HG02943 (cell line): ENCODE measurements at regions not wholly inside any gene's neighbourhood (a gene's known extent, or its start where the extent isn't known, plus 50 kb on each side); places are given as distances from the start of the nearest gene placed in this dataset.
"Not testable (repeated sequence)": the region's sequence is repeated elsewhere in the genome, so short reads cannot be mapped to it uniquely, and the experiment has no call there.

Experiments
- ATAC-seq: cut with Tn5 transposase; IDR thresholded peaks from one replicate; pipeline ENCODE4 v1.9.1; 2021; ENCODE audit warnings: mild to moderate bottlenecking, low read depth, moderate library complexity; ENCODE audit not compliant: unreplicated experiment

DNA sequence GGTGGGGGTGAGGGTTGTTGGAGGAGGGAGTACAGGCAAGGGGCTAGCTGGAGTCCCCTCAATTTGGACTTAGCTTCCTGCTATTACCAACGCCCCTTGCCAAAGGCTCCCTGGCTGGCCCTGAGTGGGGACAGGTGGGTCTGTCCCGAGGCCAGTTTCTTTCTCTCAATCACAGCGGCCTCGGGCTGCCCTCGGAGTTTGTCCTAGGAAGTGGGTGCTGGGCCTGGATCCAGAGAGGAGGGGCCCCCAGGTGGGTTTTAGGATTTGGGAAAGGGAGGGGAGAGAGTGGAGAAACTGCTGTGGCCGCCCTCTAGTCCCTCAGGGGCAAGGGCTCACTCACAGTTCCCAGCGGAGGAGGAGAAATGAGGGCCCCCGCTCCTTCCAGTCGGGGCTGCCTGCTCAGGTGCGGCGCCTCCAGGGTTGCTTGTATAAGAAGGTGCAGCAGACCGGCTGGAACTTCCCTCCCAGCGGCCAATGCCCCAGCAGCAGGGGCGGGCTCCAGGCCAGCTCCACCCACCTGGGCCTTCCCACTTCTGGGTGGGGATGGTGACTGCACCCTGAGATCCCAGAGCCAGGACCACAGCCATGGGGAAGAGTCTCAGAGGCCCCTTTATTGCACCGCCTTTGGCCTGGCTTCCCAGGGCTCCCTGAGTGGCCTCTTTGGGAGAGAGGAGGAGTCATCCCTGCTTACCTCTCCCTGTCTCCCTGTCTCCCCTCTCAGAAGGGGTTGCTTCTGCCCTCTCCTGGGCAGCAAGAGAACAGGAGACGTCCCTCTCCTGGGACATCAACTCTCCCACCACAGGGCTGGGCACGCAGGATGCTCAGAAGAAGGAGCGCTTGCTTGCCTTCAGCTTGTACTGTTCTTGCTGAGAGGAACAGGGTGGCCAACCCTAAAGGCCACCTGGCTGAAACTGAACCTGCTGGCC, 112.0 kb upstream of the SMURF2 start:
- ATAC-seq = no peak

DNA sequence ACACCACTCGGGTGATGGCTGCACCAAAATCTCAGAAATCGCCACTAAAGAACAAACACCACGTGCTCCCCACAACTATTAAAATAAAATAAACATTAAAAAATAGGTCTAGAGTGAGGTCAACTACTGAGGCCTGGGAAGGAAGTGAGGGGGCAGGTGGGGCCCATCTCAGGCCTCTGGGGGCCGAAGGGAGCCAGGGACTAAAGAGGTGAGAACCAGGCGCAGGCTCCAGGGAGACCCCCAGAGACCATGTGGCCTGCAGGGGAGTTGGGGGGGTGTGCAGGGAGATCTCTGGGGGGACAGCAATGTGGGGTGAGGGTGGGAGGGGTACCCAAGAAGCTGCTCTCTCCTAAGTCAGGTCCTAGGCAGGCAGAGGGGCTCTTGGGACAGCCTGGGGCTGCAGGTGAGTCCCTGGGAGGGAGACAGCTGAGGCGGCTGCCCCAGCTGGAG, 111.3 kb upstream of the SMURF2 start:
- no peak for ATAC-seq

DNA sequence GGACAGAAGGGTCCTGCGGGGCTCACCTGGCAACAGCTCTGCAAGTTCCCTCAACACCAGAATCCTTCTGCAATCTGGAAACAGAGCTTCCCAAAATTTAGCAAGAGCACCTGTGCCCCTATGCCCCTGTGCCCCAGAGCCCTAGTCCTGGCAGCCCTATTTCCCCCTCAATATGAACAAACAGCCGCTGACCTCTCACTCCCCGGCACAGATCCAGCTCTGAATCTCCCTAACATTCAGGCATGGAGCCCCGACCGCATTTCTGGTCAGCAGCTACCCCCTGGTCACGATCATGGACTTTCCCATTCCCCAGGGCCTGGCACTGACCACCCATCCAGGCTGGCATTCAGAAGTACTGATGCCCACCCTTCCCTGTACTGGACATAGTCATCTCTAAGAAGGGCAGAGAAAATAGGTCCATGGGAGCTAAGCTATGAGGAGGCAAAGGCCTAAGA, 110.8 kb upstream of the SMURF2 start:
- no peak for ATAC-seq

DNA sequence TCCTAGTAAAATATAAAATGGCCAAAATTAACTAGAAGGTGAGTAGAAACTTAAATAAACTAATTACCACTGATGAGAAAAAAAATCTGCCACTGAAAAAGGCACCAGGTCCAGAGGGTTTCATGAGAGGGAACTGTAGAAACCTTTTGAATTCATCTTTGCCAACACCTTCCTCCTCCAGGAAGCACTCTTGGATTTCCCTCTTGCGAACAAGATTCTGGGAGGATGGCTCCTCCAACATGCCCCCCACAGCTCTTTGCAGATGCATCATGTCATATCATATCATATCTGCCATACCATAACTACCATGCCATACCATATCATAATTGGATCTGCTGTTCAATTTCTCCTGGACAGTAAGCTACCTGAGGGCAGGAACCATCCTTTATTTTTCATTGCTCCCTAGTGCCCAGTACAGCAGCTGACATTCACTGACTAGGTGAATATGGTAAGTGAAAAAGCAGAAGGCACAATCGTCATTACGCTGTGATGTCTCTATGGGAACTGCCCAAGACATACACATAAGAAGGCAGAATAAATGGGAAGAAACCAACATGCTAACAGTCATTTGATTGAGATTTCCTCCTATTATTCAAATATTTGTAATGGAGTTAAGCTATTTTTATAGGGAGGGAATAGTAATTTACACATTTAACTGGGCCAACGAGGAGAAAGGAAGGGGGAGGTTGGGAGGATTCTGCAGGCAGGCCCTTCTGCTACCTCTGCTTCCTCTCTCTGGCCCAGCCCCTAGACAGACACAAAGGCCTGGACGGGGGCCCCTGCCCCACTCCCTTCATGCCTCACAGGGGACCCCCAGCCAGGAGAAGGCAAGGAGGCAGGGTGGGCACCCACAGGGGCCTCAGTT, 110.1 kb upstream of the SMURF2 start:
- ATAC-seq = no peak

DNA sequence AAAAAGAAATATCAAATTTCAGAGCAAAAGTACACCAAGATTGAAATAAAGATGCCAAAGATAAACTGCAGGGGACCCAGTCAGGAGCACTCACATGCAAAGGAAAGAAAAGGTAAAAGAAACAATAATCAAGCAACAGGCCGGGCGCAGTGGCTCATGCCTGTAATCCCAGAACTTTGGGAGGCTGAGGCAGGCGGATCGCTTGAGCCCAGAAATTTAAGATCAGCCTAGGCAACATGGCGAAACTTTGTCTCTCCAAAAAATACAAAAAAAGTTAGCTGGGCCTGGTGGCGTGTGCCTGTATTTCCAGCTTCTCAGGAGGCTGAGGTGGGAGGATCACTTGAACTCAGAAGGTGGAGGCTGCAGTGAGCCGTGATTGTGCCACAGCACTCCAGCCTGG, 107.6 kb upstream of the SMURF2 start:
- no peak for ATAC-seq

DNA sequence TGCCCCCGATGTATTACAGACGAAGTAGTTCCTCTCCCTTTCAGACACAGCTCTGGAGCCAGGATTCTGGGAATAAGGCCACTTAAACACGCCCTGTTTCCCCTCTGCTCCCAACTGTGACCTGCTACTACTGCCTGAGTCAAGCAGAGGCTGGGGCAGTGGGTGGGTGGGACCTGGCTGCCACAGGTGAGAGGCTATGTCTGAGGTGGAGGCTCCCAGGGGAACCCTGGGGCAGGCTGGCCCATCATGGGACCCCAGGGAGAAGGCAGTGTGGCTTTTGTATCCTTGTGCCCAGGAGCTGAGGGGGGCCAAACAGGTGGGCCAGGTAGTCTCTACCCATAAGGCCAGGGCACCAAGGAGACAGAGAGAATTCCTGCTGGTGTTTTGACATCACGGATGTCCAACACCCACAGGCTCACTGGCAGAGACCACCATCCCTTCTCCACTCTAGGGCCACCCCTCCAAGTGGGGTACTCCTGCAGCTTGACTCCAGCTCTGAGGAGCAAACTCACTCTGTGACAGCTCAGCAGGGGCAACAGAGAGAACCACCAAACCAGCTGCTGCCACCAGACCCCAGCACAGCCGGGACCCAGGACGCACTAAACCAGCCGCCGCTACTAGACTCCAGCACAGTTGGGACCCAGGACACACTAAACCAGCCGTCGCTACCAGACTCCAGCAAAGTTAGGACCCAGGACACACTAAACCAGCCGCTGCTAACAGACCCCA, 105.3 kb upstream of the SMURF2 start:
- no peak for ATAC-seq

DNA sequence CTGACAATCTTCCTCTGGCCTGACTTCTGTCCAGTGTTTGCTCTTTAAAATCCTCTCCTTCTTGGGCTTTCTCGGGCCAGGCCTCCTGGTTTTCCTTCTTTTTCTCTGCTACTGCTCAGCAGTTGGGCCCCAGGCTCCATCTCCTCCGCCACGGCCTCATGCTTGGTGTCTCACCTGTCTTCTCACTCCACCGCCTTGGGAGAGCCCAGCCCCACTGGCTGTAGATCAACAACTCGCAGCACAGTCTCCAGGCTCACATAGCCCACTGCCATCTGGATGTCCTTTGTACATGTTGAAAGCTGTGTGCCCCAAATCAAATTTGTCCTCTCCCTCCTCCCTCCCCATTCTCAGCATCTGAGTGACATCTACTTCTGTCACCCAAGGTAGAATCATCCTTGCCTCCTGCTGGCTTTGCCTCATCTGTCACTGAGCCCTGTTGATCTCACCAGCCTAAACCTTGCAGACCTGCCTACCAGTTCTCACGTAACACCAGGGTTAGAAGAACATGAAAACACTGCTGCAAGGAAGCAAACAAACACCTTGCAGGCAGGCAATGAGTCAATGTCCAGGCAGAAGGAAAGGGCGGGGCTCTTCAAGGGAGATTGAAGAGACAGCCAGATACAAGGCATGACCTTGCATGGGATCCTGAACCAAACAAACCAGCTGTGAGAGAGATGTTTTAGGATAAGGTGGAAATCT, 103.2 kb upstream of the SMURF2 start:
- no peak for ATAC-seq

DNA sequence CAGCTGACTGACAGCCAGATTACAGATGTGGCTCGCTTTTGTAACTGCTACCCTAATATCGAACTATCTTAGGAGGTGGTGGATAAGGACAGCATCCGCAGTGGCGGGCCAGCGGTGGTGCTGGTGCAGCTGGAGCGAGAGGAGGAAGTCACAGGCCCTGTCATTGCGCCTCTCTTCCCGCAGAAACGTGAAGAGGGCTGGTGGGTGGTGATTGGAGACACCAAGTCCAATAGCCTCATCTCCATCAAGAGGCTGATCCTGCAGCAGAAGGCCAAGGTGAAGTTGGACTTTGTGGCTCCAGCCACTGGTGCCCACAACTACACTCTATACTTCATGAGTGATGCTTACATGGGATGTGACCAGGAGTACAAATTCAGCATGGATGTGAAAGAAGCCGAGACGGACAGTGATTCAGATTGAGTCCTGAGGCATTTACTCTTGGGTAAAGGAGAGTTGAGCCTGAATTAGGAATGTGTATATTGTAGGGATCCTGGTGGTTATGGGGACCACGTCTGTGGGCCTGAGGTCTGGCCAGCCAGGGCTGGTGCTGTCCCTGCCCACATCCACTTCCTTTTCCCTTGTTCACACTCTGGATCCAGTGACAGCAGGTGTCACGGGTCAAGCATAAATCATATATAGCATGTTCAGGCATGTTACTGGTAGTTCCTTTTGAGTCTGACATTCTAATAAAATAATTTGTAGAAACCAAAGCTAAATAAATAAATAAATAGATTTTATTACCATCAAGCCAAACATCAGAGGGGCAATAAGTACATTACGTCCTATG, 89.0 kb upstream of the SMURF2 start:
- no peak for ATAC-seq

DNA sequence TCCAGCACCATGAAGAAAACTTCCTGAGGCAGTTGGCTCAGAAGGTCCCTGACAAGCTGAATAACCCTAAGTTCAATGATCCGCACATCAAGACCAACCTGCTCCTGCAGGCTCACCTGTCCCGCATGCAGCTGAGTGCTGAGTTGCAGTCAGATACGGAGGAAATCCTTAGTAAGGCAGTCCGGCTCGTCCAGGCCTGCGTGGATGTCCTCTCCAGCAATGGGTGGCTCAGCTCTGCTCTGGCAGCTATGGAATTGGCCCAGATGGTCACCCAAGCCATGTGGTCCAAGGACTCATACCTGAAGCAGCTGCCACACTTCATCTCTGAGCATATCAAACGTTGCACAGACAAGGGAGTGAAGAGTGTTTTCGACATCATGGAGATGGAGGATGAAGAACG, 88.4 kb upstream of the SMURF2 start:
- no peak for ATAC-seq

DNA sequence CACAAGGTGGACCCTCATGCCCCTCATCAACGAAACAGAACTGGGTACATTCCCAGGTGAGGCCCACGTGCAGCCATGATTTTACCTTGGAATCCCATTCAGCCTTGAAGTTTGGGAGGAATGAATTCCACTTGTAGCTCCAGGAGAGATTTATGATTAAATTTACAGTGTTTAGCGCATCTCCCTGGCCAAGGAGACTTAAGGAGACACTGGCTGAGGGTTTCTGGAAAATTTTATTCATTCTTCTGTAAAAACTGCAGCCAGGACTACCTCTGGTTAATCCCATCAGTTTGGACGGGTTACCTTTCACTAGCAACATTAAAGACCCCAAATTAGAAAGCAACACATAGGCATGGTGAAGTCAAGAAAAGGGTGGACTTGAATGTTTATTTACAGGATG, 87.2 kb upstream of the SMURF2 start:
- ATAC-seq = no peak

DNA sequence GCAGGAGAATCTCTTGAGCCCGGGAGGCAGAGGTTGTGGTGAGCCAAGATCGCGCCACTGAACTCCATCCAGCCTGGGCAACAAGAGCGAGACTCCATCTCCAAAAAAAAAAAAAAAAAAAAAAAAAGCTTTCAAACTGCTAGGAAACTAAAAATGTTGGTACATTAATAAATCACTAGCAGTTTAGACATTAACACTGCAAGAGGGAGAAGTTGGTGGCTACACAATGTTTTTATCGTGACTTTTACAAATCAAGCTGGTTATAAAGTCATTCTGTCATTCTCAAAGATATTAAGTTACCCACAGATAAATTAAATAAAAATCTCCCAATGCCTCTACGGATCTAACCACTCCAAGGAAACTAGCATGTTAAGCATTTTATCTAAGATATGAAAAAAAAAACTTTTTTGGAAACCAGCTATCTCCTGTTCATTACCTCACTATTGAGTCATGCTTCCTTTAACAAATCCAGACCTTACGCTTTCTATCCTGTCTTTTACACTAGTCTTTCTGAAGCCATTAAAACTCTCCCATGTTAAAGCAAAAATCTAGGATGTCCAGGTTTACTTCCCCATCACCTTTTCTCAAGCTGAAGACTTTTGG, 85.9 kb upstream of the SMURF2 start:
- ATAC-seq = no peak

DNA sequence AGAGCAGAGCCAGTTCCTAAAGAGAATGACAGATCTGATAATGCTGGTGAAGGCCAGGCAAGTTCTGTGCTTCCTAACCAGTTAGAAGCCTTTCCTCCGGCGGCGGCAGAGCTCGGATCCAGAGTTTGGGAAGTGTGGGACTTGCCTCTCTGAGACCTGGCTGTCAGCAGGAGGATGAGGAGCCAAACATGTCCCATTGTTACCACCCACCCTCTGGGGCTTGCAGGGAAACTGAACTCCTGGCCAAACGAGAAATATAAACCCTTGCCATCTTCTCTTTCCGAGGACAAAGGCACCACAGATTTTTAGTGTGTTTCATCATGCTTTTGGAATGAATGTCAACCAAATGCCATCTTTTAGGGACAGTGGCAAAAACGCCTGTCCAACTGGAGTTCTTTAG, 80.2 kb upstream of the SMURF2 start:
- no peak for ATAC-seq

DNA sequence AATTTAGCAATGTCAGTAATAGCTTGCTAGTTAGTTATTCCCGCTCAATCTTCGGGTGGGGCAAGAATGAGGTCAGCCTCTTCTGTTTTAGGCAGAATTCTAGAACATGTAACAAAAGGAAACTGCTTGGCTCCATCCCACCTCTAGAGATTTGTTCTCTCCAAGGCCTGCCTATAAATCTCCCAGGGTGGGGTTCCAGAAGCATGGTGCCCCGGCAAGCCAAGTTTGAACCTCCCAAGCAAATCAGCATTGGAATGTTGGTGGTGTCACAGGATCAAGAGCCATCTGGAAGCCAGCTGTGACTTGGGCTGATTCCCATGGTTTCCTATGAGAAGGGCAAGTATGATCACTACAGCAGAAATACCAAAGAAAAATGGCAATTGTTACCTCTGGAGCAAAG, 79.8 kb upstream of the SMURF2 start:
- not testable (repeated sequence) for ATAC-seq

DNA sequence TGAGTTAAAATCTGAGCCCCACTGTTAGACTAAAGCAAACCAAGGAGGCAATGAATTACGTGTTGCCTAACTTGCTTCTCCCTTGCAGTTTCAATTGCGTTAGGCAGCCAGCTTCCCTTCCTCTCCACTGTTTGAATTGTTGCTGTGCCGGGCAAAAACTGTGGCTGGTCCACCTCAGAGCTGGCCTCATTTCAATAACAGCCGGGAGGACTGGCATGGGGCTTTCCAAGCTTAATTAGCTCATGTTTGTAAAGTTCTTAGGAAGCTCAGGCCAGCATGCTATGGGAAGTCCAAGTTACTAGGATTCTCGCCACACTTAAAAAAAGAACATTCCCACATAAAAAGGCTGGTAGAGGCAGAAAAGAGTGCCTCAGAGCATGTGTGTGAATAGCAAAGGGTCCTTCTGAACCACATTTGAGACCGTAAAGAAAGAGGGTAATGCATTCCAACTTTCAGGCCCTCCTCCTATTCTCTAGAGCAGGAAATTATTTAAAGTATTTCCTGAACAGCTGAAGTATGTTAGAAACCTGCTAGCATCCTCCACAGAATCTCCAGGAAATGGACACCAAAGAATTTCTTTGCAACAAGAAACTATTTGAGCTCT, 79.0 kb upstream of the SMURF2 start:
- no peak for ATAC-seq

DNA sequence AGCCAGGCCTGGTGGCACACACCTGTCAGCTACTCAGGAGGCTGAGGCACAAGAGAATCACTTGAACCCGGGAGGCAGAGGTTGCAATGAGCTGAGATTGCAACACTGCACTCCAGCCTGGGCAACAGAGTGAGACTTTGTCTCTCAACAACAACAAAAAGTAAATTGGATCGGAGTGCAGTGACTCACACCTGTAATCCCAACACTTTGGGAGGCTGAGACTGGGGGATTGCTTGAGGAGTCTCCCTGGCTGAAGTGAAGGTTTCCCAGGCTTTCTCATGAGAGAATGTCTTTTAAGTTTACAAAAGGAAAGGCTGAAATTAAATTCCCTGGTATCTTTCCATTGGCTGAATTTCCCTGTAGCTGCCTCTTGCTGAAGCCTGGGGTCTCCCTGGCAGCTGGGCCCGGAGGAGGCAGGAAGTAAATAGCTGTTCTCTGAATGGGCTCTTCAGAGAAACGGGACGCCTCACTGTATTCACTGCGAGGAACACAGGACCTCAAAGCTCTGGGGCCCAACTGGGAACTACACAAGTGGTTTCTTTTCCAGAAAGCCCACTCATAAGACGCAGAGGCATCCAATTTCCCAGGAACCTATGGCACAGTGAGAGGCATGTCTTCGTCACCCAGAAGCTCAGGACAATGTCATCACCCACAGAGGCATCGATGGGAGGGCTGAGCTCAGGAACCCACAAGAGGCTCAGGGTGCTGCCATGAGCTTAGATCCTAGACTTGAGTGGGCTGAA, 77.4 kb upstream of the SMURF2 start:
- ATAC-seq = no peak

DNA sequence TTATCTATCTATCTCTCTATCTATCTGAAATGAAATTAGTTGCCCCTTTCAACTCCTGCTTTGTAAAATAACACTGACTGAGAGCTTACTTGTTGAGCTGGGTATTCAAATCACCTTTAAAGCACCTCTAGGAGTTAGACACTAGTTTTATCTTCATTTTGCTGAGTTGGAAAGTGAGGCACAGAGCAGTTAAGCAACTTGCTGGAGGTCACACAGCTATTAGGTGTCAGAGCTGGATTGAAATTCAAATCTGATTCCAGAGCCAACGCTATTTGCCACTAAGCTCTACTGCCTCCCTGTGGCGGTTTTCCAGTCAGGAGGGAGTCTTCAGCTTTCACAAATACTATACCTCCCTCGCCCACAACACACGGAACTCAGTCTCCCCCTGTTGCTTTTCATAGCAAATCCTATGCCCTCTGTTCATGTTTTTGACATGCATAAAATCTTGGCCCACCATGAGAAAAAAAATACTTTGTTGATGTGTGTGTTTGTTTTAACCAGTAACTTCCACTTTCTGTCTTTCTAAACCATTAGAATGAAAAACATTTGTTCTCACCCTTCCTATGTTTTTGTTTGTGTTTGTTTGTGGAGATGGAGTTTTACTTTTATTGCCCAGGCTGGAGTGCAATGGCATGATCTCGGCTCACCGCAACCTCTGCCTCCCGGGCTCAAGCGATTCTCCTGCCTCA, 74.8 kb upstream of the SMURF2 start:
- ATAC-seq = no peak

DNA sequence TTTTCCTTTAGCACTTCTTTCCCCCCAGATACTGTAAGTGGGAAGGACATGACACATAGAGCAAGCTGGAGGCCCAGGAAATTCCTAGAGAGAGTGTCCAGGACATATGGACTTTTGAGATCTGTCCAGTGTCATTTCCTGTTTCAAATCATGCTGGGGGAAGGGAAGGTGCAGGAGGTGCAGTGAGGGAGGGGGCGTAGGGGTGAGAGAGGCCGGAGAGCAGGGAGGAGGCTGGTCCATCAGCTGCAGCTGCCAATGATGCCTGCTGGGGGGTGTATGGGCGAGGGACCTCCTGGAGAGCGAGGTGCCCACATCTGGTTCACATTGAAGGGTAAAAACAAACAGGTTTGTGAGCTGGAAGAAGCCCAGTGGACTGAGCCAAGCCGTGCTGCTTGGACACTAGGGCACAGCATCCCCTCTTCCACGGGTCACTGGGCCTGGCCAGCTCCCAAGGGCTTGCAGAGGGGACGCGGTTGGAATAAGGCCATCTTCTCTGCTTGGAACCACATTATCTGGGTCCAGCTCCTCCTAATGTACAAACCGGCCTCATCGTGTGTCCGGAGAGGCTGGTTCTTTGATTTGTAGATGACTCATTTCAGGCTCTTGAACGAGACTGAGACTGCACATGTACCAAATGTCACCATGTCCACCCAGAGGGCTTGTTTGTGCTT, 70.4 kb upstream of the SMURF2 start:
- no peak for ATAC-seq
